Memory B cell (primary cell): ENCODE measurements at regions not wholly inside any gene's neighbourhood (a gene's known extent, or its start where the extent isn't known, plus 50 kb on each side); places are given as distances from the start of the nearest gene placed in this dataset.
"Not testable (repeated sequence)": the region's sequence is repeated elsewhere in the genome, so short reads cannot be mapped to it uniquely, and the experiment has no call there.

Experiments
- ATAC-seq: fragments of 150-1000 bp; cut with Tn5 transposase; 2 replicates; pipeline ENCODE4 v1.10.0; 2021; ENCODE audit warnings: low read depth, mild to moderate bottlenecking, moderate library complexity
- DNase-seq, 2 donors: peaks; one replicate each; pipeline ENCODE4 v3.0.0; 2022; ENCODE audit warnings: low spot score in 2 of 2
- H3K27ac Mint-ChIP-seq: one replicate; pipeline ENCODE4 v1.8.0; 2022; ENCODE audit warnings: mild to moderate bottlenecking, moderate library complexity, mixed read lengths
- H3K27me3 Mint-ChIP-seq: one replicate; pipeline ENCODE4 v1.8.0; 2022; ENCODE audit warnings: mixed read lengths
- H3K36me3 Mint-ChIP-seq: one replicate; pipeline ENCODE4 v1.8.0; 2022; ENCODE audit warnings: mild to moderate bottlenecking, mixed read lengths
- H3K4me1 Mint-ChIP-seq: one replicate; pipeline ENCODE4 v1.8.0; 2022; ENCODE audit warnings: mixed read lengths
- H3K4me3 Mint-ChIP-seq: one replicate; pipeline ENCODE4 v1.8.0; 2022; ENCODE audit warnings: mild to moderate bottlenecking, moderate library complexity, mixed read lengths
- H3K9me3 Mint-ChIP-seq: one replicate; pipeline ENCODE4 v1.8.0; 2022; ENCODE audit warnings: mixed read lengths

GRCh38 chr6:105867277-105867676 is 218.9 kb upstream of the PRDM1 start:
- no peak for DNase-seq
- Mint-ChIP-seq H3K36me3 (no peaks in the 10 kb centered on the region), H3K4me3 (no peak overlapping the region), H3K4me1 (peaks cover 18% of the 10 kb centered on the region), H3K9me3 (no peaks in the 10 kb centered on the region), H3K27me3 (peaks cover 6% of the 10 kb centered on the region), H3K27ac (no peak overlapping the region)
- ATAC-seq, result no peak

- DNase-seq (no peak), ATAC-seq (peak; percentile 76)
- H3K4me3 Mint-ChIP-seq, result peak overlapping the region; percentile 2
- H3K27me3 Mint-ChIP-seq, result peaks cover 3% of the 10 kb centered on the region
- H3K9me3 Mint-ChIP-seq, result no peaks in the 10 kb centered on the region
- H3K4me1 Mint-ChIP-seq, result peaks cover 16% of the 10 kb centered on the region
- no peak overlapping the region for H3K27ac Mint-ChIP-seq
- H3K36me3 Mint-ChIP-seq, result no peaks in the 10 kb centered on the region
These were observed 223.1 kb upstream of the PRDM1 start for GRCh38 chr6:105862936-105863607.

DNA sequence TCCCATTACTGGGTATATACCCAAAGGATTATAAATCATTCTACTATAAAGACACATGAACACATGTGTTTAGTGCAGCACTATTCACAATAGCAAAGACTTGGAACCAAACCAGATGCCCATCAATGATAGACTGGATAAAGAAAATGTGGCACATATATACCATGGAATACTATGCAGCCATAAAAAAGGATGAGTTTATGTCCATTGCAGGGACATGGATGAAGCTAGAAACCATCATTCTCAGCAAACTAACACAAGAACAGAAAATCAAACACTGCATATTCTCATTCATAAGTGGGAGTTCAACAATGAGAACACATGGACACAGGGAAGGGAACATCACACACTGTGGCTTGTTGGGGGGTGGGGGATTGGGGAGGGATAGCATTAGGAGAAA is 225.2 kb upstream of the PRDM1 start:
- peaks cover 13% of the 10 kb centered on the region for H3K4me1 Mint-ChIP-seq
- H3K27me3 Mint-ChIP-seq, H3K27ac Mint-ChIP-seq, DNase-seq, ATAC-seq, H3K36me3 Mint-ChIP-seq, H3K9me3 Mint-ChIP-seq, H3K4me3 Mint-ChIP-seq: not testable (repeated sequence)

GRCh38 chr6:105859457-105859856 is 226.7 kb upstream of the PRDM1 start:
- DNase-seq (no peak), ATAC-seq (no peak)
- Mint-ChIP-seq H3K27me3 (no peaks in the 10 kb centered on the region), H3K36me3 (no peaks in the 10 kb centered on the region), H3K4me1 (peaks cover 13% of the 10 kb centered on the region), H3K4me3 (no peak overlapping the region), H3K27ac (no peak overlapping the region), H3K9me3 (no peaks in the 10 kb centered on the region)

- H3K4me1 Mint-ChIP-seq, result peaks cover 11% of the 10 kb centered on the region
- H3K9me3 Mint-ChIP-seq, H3K27me3 Mint-ChIP-seq, H3K36me3 Mint-ChIP-seq, DNase-seq, ATAC-seq, H3K27ac Mint-ChIP-seq, H3K4me3 Mint-ChIP-seq: not testable (repeated sequence)
These were observed 227.5 kb upstream of the PRDM1 start for GRCh38 chr6:105858639-105859038.

GRCh38 chr6:105855433-105855832 is 230.7 kb upstream of the PRDM1 start:
- Mint-ChIP-seq H3K4me3 (no peak overlapping the region), H3K27ac (no peak overlapping the region), H3K36me3 (no peaks in the 10 kb centered on the region), H3K27me3 (no peaks in the 10 kb centered on the region), H3K9me3 (no peaks in the 10 kb centered on the region), H3K4me1 (peaks cover 2% of the 10 kb centered on the region)
- DNase-seq (no peak), ATAC-seq (no peak)

DNA sequence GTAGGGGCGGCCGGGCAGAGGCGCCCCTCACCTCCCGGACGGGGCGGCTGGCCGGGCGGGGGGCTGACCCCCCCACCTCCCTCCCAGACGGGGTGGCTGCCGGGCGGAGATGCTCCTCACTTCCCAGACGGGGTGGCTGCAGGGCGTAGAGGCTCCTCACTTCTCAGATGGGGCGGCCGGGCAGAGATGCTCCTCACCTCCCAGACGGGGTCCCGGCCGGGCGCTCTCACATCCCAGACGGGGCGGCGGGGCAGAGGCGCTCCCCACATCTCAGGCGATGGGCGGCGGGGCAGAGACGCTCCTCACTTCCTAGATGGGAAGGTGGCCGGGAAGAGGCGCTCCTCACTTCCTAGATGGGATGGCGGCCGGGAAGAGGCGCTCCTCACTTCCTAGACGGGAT is 232.2 kb upstream of the PRDM1 start:
- not testable (repeated sequence) for ATAC-seq, H3K4me3 Mint-ChIP-seq, H3K4me1 Mint-ChIP-seq, H3K9me3 Mint-ChIP-seq, H3K27me3 Mint-ChIP-seq, H3K27ac Mint-ChIP-seq, DNase-seq, H3K36me3 Mint-ChIP-seq

DNA sequence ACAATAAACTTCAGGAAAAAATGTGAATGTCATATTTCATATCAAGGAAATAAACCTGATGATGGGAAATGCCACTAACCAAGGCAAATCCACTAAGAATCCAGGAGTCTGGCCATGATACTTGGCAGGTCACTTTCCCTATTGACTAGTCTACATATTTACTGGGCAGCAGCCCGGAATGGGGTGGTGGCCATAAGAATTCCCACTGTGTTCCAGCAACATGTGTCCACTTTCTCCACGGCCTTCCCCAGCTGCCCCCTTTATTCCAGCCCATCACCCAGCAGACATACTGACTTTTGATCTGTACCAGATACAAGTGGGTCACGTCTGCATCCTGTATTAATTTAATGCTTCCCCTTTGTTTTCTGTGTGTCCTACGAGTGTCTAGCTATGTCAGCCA is 234.5 kb upstream of the PRDM1 start:
- no peak overlapping the region for H3K4me3 Mint-ChIP-seq
- no peak for DNase-seq
- no peaks in the 10 kb centered on the region for H3K4me1 Mint-ChIP-seq
- ATAC-seq, result no peak
- H3K27ac Mint-ChIP-seq, result no peak overlapping the region
- no peaks in the 10 kb centered on the region for H3K36me3 Mint-ChIP-seq
- H3K9me3 Mint-ChIP-seq, result no peaks in the 10 kb centered on the region
- H3K27me3 Mint-ChIP-seq, result peaks cover 3% of the 10 kb centered on the region

GRCh38 chr6:105851113-105851580 is 235.0 kb upstream of the PRDM1 start:
- DNase-seq, result no peak
- ATAC-seq, result no peak
- H3K4me3 Mint-ChIP-seq, result no peak overlapping the region
- H3K27me3 Mint-ChIP-seq, result peaks cover 3% of the 10 kb centered on the region
- no peak overlapping the region for H3K27ac Mint-ChIP-seq
- no peaks in the 10 kb centered on the region for H3K9me3 Mint-ChIP-seq
- H3K36me3 Mint-ChIP-seq, result no peaks in the 10 kb centered on the region
- no peaks in the 10 kb centered on the region for H3K4me1 Mint-ChIP-seq

DNA sequence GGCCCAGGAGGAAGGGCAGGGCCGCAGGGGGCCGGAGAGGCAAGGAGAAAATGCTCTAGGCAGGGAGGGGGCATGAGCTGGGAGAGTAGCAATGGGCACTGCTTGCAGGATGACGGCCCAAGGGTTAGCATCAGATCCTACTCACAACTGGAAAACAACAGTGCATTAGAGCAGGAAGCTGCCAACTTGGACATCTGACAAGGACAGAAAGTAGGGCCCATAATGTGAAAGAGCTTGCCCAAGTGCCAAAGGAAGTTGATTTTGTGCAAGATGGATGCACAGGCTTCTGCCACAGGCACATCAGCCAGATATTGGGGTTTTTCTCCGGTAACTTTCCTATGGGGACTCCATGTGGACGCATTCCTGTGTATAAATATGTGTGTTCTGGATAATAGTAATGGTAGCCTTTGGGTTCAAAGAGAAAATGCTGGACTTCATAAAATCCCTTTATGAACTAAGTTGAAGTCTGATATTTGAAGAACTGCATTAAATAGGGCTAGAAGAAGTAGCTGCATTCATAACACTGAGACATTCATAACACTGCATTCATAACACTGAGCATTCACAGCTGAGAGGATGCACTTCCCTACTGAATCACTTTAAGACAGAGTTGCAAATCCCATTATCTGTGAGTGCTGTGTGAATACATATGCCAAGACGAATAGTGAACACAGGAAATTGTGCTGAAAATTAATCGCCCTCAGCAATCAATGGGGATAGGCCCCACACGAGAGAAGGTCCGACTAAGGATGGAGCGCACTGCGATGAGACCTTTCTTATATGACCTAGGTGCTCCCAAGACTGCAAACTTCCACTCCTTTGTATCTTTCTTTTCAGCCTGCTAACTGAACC is 235.6 kb upstream of the PRDM1 start:
- DNase-seq (no peak), ATAC-seq (no peak)
- no peak overlapping the region for H3K4me3 Mint-ChIP-seq
- H3K36me3 Mint-ChIP-seq, result no peaks in the 10 kb centered on the region
- no peaks in the 10 kb centered on the region for H3K4me1 Mint-ChIP-seq
- no peak overlapping the region for H3K27ac Mint-ChIP-seq
- H3K9me3 Mint-ChIP-seq, result no peaks in the 10 kb centered on the region
- peaks cover 3% of the 10 kb centered on the region for H3K27me3 Mint-ChIP-seq

GRCh38 chr6:105849746-105850145 is 236.4 kb upstream of the PRDM1 start:
- DNase-seq (no peak), ATAC-seq (no peak)
- H3K27me3 Mint-ChIP-seq, result peaks cover 3% of the 10 kb centered on the region
- H3K36me3 Mint-ChIP-seq, result no peaks in the 10 kb centered on the region
- no peak overlapping the region for H3K4me3 Mint-ChIP-seq
- no peaks in the 10 kb centered on the region for H3K4me1 Mint-ChIP-seq
- H3K27ac Mint-ChIP-seq, result no peak overlapping the region
- no peaks in the 10 kb centered on the region for H3K9me3 Mint-ChIP-seq

DNA sequence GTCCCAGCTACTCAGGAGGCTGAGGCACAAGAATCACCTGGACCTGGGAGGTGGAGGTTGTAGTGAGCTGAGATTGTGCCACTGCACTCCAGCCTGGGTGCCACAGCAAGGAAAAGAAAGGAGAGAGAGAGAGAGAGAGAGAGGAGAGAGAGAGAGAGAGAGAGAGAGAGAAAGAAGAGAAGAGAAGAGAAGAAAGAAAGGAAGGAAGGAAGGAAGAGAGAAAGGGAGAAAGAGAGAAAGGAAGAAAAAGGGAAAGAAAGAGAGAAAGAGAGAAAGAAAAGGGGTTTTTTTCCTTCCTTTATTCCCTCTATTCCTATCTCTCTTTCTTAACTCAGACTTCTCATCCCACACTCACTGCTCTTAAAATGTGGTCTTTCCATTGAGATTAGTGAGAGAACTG is 238.7 kb upstream of the PRDM1 start:
- Mint-ChIP-seq H3K9me3 (no peaks in the 10 kb centered on the region), H3K36me3 (no peaks in the 10 kb centered on the region), H3K27me3 (peaks cover 3% of the 10 kb centered on the region), H3K4me1 (no peaks in the 10 kb centered on the region), H3K27ac (no peak overlapping the region), H3K4me3 (no peak overlapping the region)
- DNase-seq (no peak), ATAC-seq (no peak)

DNA sequence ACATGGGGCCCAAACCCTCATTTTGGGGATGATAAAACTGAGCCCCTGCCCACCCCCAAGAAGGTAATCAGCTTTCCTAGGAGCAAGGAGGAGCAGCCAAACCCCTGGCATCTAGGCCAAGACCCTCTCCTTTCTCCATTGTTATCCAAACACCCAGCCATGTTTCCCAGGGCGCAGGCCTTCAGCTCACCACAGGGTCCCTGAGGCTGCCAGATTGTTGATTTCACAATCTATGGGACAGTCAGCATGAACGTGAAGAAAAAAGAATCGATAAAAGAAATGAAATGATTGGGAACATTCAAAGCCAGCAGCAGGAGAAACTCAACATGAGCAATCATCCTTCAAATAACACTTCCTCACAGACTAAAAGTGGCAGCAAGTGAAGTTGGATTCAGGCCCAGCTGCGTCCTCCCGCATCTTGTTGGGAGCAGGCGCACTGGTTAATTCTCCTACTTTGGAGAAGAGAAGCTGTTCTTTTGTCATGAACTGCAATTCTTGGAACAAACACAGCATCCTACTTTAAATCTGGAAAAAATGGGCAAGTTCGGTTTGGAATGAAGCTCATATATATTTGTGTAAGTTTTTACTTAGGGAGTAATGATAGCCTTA is 241.8 kb upstream of the PRDM1 start:
- Mint-ChIP-seq H3K9me3 (no peaks in the 10 kb centered on the region), H3K36me3 (no peaks in the 10 kb centered on the region), H3K27ac (no peak overlapping the region), H3K4me3 (no peak overlapping the region), H3K4me1 (no peaks in the 10 kb centered on the region), H3K27me3 (peaks cover 4% of the 10 kb centered on the region)
- DNase-seq (no peak), ATAC-seq (no peak)

DNA sequence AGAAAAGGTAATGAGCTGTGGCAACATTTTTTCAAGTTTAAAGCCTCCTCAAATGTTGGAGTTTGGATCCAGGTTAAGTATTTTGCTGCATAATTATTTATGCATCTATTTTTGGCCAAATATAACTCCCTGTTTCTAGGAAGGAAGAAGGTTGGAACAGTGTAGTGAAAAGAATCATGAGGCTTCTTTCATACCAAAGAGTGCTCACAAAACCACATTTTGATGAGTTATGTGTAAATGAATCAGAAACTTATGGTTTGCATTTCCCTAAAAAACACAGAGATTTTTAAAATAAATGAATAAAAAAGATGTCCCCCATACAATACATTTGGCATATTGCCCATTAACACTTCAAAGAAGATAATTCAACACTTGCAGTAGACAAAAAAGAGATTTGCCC is 246.9 kb upstream of the PRDM1 start:
- H3K27me3 Mint-ChIP-seq, result peaks cover 2% of the 10 kb centered on the region
- peaks cover 3% of the 10 kb centered on the region for H3K4me1 Mint-ChIP-seq
- H3K36me3 Mint-ChIP-seq, result no peaks in the 10 kb centered on the region

More for the DNA sequence above, 246.9 kb upstream of the PRDM1 start:
- ATAC-seq, result no peak
- Mint-ChIP-seq H3K4me3 (no peak overlapping the region), H3K9me3 (no peaks in the 10 kb centered on the region), H3K27ac (no peak overlapping the region)
- no peak for DNase-seq
